Activated CD8-positive, alpha-beta memory T cell treated with anti-CD3 and anti-CD28 coated beads for 48 hours (primary cell): ENCODE measurements at regions not wholly inside any gene's neighbourhood (a gene's known extent, or its start where the extent isn't known, plus 50 kb on each side); places are given as distances from the start of the nearest gene placed in this dataset.

Source experiments
- DNase-seq, 3 experiments: peaks; one replicate each; pipeline ENCODE4 v3.0.0-alpha.2; 2020; ENCODE audit warnings: low read depth in 2 of 3, low spot score in 2 of 3

DNA sequence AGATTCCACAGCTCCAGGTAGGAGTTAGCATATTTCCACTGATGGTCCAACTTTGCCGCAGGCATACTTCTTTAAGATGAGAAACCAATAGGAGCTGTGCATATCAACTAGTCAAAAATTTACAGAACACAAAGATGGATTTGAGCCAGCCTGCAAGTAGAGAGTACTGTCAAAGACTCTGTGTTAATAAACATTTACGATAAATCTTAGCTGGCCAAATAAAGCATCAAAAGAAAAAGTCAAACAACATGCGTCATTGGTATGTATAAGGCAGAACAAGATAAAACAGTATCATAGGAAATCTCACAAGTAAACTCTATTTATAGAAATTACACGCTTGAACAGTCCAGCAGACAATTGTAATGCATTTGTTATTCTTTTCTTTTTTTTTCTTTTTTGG, 907.4 kb upstream of the AGA start:
- DNase-seq, result no peak

DNA sequence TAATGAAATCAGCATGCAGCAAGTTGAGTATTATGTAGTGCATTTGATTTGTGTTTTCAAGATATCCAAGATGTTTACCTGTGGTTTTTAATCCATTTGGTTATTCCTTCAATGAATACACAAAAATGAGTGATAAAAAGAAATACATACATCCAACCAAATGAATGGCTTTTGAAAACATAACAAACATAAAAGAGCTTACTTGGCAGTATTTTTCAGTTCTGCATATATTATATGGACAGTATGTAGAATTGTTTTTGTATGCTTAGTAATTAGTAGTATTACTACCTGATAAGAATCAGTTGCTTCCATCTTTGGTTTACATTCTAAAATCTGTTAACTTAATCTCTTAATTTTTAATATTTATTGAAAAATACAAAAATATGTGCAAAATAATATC, 908.9 kb upstream of the AGA start:
- no peak for DNase-seq

DNA sequence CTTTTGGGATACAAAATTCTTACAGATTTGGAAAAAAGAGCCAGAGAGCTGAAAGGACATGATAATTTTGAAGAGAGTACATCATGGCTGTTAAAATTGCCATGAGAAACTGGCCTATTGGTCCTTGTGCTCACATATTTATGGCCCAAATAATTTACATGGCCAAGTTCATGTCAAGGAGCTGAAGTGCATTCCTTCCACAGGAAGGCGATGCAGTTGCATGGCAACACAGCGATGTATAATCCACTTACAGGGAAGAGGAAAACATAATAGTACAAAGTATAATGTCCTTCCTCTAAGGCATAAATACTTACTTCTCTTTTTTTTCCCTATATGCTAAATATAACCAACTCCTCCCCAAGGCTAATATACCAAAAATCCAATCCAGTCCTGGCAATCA, 914.5 kb upstream of the AGA start:
- DNase-seq, result no peak

DNA sequence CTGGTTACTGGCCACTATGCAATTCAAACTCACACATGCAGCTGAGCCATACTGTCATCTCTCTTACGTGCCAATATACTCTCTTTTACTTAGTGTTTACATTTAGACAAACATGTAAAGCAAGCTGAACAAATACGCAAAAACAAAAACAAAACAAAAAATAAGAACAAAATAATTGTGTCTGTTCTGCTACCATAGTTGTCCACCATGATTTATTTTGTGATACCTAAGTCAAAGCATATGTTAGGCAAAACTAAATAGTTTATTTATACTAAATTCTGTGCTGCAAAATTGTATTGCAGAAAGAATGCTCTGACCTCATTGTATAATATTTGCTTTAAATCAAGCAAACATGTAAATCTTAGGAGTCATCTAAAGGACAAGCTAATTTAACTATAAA, 943.2 kb upstream of the AGA start:
- DNase-seq, result no peak

DNA sequence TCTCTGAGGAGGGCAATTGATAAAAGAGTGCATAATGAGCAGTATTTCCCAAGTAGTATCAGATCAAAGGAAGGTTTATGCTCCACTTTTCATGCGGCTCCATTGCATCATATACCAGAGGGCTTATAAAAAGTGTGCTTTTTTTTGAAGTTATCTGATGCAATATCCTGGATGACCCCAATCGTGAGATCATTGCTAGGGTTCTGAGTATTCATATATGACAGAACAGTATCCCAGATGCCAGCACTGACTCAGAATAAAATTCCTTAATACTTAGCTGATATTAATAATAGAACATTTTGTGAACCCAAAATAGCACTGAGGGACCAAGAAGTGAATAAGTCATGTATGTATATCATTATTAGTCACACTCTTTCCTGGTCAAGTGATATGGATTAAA, 945.5 kb upstream of the AGA start:
- DNase-seq, result no peak

DNA sequence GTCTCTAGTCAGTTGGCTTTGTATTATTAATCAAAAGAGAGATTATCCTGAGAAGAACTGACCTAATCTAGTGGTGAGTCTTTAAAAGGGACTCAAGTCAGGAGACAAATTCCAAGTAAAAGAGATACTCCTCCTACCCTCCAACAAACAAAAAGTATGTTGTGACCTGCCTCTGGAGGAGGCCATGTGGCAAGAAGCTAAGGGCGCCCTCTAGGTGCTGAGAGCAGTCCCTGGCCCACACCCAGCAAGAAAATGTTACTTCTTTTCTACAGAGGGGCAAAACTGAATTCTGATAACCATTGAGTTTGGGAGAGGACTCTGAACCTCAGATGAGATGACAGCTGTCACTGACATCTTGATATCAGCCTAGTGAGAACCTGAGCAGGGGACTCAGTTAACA, 953.6 kb upstream of the AGA start:
- DNase-seq, result no peak

DNA sequence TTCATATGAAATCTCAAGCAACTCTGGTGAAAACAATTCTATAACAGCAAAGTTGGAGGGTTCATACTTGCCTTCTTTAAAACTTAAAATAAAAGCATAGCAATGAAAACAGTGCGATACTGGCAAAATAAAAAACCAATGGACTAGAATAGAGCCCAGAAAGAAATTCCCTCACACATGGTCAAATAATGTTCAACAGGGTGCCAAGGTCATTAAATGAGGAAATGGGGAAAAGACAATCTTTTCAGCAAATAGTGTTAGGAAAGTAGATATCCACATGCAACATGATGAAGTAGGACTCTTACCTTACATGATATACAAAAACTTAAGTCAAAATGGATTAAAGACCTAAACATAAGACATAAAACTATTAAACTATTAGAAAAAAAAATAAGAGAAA, 970.2 kb upstream of the AGA start:
- no peak for DNase-seq

DNA sequence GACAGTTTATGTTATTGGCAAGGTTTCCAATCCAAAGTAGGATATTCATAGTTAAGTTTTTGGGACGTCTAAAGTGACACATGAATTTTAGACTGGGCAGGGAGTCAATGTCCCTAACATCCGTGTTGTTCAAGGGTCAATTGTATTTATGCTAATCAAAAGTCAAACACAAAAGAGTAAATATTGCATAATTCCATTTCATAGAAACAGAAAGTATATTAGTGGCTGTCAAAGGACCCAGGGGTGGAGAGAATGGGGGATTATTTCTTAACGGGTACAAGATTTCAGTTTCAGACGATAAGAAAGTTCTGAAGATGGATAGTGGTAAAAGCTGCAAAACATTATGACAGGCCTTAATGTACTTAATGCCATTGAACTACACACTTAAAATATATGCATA, 971.8 kb upstream of the AGA start:
- DNase-seq, result no peak

DNA sequence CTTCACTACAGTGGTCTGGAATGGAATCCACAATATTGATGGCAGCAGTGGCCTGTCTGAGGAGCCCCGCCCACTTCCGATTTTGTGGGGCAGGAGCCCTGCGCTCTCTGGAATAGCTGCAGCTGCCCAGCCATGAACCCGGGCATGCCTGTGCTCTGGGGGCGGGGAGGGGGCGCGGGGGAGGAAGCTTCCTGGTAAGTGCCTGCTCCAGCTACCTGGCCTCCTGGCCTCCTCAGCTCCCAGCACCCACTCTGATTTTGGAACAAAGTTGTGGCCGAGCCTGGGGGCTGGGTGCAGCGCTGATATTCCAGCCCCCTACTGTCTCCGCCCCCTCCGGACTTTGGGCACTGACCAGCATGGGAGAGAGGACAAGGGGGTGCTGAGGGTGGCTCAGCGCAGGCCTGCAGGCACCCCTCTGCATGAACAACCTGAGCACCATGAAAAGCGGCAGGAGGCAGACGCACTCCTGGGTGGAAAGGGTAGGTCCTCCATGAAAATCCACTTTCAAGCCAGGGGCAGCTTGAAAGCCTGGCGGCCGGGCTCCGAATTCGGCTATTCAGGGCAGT, 972.7 kb upstream of the AGA start:
- DNase-seq, result no peak

DNA sequence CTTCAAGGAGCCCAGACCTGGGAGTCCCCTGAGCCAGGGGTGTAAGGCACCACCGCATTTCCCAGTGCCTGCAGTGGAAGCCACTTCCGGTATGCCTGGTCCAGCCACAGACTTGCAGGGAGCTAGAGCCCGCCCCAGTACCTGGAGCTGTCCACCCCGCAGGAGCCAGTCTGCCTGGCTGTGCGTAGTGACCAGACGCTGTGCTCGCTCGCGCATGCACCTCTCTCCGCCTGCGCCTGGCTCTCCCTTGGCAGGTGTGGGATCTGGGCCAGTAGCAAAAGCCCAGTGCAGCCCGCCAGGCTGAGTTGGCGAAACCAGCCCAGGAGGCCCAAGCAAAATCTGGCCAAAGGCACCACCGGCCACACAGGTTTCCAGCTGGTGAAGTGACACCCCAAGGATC, 973.7 kb upstream of the AGA start:
- DNase-seq, result no peak

DNA sequence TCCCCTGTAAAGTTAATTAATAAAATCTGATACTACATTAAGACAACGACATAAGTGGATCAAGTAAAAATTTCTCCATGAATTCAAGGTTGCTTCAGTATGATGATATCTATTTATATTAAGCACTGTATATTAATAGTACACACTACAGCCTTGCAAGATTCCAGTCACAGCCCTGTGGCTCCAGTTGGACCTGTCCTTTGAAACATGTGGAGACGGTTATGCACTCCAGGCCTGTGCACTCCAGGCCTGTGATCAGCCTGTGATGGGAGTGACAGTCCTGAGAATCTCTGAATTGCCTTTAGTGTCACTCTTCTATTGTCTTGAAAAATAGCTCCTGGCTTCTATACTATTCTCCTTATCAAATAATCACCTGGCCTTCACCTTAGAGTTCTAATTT, 981.1 kb upstream of the AGA start:
- DNase-seq, result no peak

DNA sequence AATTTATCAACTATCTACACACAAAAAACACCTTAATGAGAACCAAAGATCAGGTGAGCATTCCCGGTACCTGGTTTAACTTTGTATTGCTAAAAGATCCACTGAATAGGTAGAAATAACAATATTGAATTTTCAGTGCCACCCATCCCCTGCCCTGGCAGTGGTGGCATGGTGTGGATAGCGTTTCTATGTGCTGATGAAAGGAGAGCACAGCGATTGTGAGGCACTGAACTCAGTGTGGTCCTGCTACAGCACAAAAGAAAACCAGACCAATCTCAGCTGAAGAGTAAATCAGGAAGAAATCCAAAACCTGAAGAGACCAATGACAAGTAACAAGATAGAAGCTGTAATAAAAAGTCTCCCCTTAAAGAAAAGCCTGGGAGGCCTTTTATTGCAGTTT, 984.6 kb upstream of the AGA start:
- no peak for DNase-seq

DNA sequence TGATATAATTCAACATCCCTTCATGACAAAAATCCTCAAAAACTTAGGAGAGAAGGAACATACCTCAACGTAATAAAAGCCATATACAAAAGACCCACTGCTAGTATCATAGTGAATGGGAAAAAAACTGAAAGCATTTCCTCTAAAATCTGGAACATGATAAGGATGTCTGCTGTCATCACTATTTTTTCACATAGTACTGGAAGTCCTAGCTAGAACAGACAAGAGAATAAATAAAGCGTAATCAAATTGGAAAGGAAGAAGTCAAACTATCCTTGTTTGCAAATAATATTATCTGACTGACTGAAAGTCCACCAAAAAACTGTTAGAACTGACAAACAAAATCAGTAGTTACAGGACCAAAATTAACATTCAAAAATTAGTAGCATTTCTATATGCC, 985.4 kb upstream of the AGA start:
- no peak for DNase-seq

DNA sequence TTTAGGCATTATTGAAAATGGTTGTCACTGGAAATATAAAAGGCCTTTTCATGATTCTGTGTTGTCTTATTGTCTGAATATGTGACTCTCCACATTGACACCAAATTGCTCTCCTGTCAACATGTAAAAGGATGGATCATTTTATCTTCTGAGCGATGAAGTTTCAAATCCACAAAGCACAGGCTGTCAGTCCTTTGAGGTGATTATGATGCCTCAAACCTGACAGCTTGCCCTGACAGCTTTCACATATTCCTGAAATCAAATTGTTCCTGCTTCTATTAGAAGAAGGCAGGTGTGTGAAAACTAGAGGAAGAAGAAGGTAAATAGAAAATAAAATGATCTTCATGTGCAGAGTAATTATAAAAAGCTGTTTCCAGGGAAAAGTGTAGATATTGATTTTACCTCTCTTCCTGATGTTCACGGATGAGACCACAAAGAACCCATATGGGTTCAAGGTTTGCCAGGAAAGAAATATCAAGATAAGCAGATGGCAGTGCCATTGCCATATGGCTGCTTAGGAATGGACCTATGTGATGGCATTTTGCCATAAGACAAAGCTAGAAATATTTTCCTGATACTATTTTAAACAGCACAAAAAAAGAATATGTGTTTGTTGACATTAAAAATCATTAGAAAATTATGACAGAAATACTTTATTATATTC, 1006.3 kb upstream of the AGA start:
- DNase-seq, result no peak

DNA sequence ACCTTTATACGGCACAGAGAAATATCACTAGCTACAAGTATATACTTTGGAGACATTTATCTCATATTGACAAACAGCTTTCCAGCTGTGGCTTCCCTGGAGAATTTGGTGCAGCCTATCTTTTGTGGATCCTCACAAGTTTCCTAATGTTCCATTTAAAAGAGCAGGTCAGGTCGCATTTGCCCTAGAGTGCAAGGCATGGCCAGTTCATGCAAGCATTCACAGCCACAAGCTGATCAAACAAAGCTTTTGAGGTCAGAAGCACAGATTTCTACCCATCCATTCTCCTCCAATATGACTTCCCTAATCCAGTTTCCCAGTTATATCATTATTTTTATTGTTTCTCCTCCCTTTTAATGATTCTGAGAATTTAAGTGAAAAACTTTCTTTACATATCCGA, 1008.4 kb upstream of the AGA start:
- DNase-seq, result no peak

DNA sequence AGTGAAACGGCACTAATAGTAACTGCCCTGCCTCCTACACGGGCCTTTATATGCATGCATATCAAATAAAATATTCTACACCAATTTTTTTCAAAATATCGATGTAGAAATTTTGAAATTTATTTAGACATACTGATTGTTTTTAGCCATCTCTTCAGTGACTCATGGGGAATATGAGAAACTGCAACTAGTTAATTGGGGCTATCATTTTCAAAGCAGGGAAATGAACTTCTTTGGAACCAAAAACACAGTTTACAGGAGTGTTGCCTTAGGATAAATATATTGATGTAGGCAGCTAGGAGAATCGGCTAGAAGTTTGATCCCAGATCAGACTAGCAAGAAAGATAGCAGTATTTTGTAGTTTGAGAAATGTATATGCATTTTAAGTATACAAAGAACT, 1010.8 kb upstream of the AGA start:
- DNase-seq, result no peak

DNA sequence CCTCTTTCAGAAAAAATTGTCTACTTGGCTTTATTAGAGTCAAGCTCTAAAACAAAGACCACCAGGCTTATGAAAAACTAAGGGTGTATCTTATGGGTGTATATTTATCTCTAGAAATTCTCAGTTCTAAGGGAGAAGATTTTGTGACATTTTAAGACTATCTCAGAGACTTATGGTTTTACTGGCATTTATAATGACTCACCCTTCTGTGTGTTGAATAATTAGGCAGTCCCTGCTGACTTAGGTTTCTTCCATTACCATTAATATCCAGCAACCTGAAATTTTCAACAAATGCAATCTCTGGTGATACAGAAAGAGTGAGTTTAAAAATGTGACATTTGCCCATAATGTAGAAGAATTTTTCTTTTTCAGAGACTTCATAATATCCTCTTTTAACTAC, 1015.0 kb upstream of the AGA start:
- no peak for DNase-seq

DNA sequence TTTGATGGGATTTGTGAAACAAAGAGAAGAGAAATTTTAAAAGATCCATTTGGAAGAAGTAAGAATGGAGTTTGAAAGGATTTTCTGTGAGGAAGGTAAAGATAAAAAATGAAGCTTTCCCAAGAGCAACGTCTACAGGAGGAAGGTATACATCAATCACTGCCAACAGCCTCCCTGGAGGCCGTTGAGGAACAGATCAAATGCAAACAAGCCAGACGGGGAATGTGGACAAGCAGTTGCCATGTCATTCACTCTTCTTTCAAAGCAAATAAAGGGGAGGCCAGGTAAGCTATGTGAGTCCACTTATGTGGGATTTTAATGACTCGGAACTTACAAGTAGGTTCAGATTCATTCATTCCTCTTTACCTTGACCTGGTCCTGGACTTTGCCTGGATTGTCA, 1020.5 kb upstream of the AGA start:
- no peak for DNase-seq

DNA sequence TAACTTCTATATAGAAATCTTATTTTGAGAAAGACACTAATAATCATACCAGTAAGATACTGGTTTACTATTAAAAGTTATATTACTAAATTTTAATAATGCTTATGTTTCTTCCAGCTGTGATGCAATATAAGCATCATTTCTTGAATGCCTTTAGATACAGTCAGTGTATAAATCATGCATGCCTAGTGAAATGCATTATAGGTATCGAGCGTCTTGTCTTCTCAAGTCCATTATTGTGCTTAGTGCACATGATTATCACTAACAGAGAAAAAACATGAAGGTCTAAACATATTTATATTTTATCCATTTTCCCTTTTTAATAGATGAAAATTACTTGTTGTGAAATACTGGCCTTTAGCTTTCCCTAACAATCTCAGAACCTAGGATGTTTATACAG, 1021.5 kb upstream of the AGA start:
- no peak for DNase-seq

DNA sequence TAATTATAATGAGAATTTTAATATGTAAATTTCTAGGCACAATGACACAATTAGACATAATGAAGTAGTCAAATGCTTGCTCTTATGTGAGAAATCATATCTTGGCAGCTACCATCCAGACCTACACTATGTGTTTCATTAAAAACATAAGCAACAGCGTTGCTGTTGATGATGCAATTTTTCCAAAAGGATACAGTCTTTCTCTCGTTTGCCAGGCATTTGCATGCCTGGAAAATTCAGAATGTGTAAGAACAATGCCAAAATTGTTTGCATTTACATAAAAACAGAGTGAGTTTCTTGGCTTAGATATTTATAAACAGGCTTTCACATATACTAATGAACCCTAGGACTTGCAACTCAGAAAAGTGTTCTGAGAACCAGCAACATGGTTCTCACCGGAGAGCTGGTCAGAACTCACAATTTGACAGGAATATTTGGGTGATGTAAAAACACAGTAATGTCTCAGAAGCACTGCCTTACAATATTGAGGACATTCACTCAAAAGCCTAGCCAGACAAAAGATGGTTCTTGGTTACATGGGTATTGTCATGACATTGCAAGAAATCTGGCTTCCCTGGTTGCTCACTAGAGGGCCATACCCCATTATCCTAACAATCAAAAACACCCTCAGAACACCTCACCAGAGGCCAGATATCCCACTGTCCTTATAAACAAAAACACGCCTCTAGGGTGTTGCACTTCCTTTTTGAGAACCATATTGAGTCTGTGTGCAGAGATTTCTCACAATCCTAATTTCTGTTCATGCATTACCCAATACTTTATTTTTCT, 1029.0 kb upstream of the AGA start:
- DNase-seq, result no peak

DNA sequence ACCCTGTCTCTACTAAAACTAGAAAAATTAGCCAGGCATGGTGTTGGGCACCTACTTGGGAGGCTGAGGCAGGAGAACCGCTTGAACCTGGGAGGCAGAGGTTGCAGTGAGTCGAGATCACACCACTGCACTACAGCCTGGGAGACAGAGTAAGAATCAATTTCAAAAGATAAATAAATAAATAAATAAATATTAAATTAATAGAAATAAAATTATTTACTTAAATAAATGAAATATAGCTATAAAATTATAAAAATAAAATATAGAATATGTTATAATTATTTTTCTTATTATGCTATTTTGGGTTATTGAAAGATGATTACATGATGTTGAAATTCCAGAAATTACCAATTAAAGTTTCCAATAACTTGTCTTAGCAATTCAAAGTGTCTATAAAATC, 1029.8 kb upstream of the AGA start:
- DNase-seq, result no peak

DNA sequence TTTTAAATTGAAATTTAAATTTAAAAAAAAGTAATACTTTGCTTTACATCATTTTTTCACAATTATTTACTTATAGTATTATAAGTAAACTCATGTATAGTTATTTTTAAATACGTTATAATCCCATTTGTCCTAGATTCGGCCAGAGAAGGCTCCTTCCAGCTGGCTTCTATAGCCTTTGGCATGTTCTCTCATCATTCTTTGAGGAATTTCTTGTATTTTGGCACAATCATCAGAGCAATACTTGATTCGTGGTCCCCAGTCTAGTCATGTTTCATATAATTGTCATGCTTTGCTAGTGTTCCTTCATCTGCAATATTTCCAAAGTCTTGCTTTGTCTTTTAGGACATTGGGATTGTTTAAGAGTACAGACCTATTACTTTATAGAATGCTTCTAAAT, 1037.9 kb upstream of the AGA start:
- no peak for DNase-seq

DNA sequence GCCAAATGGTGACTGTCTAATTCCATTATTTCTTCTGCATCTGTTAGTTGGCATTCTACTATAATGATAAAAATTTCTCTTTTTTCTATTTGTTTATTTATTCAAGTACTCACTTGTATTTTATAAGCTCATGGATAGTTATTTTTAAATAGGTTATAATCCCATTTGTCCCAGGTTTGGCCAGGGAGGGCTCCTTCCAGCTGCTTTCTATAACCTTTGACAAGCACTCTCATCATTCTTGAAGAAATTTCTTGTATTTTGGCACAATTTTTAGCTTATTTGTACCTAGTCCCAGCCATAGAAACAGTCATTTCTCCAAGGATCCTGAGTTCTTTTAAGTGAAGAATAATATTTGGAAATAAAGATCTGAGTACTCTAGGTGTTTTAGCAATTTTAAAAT, 1038.6 kb upstream of the AGA start:
- DNase-seq, result no peak
